T-helper 1 cell treated with Interleukin-12 subunit alpha and Interleukin-12 subunit beta and Interleukin-4 antibody, amounts not matched to agents 30 ng/mL and 1 ng/mL, for 36 hours (primary cell): ENCODE measurements at regions not wholly inside any gene's neighbourhood (a gene's known extent, or its start where the extent isn't known, plus 50 kb on each side); places are given as distances from the start of the nearest gene placed in this dataset.
"Not testable (repeated sequence)": the region's sequence is repeated elsewhere in the genome, so short reads cannot be mapped to it uniquely, and the experiment has no call there.

Experiments
- intact Hi-C: fragments of 100-400 bp; cut with micrococcal nuclease; formaldehyde crosslinking; loops from one replicate; pipeline ENCODE4 v1.15.1; 2024

DNA sequence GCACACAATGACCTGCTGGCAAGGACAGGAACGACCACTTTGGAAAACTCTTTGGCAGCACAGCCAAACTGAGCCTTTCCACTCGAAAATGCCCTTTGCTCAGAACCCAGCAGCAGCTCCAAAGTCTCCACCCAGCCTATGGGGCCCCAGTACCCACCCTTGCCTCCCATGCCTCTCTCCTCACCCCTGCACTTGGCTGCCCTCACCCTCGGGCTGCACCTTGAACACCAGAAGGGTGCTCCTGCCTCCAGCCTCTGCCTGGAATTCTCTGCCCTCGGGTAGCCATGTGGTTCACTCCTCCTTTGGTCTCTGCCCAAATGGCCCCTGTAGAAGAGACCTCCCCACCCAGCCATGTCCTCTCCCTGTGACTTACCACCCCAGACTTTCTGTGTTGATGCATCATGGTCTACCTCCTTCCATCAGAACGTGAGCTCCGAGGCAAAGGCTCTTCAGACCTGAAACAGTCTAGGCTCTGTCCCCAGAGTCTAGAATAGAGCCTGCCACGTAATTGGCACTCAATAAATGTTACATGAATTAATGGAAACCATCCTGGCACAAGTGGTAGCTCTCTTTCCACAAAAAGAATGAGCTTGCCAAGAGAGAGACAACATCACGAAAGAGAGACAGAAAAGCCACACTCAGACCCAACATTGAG lies 68.5 kb upstream of the METTL9 start:
- intact Hi-C loops: not testable (repeated sequence)

- intact Hi-C loops: not testable (repeated sequence)
Measured at GRCh38 chr16:21532996-21533395, 66.4 kb upstream of the METTL9 start.

DNA sequence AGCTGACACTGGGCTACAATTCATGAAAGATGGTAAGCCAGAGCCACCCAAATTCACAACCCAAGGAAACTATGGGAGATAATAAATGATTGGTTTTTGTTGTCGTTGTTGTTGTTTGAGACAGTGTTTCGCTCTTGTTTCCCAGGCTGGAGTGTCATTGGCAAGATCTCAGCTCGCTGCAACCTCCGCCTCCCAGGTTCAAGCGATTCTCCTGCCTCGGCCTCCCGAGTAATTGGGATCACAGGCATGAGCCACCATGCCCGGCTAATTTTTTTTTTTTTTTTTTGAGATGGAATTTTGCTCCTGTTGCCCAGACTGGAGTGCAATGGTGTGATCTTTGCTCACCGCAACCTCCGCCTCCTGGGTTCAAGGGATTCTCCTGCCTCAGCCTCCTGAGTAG lies 65.9 kb upstream of the METTL9 start:
- intact Hi-C loops: not testable (repeated sequence)

DNA sequence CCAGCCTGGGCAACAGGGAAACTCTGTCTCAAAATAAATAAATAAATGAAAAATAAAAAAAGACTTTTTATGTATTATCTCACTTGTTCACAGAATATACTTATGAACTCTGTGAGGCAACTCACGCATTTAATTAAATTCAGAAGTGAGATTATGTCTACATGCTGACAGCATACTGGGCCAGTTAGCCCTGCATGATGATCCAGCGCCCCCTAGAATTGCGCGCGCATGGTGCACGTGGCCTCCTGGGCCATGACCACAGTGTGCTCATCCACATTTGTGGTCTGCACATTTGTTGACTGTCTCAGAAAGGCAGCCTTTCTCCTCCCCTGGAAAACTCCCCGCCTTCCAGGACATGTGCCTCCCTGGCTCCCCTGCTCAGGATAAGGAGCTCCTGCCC lies 64.8 kb upstream of the METTL9 start:
- intact Hi-C loops: not testable (repeated sequence)

DNA sequence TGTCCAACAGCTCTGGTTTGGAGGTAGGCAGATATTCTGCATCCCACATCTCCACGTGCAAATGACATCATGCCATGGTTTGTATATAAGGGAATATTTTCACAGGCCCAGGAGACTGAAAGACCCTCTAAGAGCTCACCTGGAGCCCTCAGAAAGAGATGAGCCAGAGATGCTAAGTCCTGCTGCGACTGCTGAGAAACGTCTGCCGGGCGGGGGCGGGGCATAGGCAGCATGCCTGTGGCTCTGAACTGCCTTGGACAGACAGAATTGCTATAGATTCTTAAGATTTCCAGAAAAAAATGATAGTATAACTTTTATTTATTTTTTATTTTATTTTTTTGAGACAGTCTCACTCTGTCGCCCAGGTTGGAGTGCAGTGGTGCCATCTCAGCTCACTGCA lies 64.2 kb upstream of the METTL9 start:
- intact Hi-C loops: not testable (repeated sequence)

DNA sequence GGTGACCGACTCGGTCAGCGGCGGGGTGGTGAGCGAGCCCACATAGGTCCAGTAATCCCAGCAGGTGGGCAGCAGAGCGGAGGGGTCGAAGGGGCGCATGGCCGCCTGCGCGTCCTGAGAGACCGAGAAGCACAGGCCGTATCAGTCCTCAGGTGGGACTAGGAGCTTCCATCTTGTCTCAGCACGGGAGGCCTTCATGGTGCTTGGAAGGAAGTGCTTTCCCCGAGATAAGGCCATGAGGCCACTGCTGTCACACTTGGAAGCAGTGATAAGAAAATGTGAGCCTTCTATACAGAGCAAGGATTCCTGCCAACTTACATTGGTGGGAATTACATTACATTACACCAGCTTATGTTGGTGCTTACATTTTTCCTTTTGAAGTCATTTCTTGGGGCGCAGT lies 62.6 kb upstream of the METTL9 start:
- intact Hi-C loops: not testable (repeated sequence)

GRCh38 chr16:21537598-21537997 lies 61.8 kb upstream of the METTL9 start:
- intact Hi-C loops: not testable (repeated sequence)

GRCh38 chr16:21539107-21539618 lies 60.2 kb upstream of the METTL9 start:
- intact Hi-C loops: not testable (repeated sequence)

DNA sequence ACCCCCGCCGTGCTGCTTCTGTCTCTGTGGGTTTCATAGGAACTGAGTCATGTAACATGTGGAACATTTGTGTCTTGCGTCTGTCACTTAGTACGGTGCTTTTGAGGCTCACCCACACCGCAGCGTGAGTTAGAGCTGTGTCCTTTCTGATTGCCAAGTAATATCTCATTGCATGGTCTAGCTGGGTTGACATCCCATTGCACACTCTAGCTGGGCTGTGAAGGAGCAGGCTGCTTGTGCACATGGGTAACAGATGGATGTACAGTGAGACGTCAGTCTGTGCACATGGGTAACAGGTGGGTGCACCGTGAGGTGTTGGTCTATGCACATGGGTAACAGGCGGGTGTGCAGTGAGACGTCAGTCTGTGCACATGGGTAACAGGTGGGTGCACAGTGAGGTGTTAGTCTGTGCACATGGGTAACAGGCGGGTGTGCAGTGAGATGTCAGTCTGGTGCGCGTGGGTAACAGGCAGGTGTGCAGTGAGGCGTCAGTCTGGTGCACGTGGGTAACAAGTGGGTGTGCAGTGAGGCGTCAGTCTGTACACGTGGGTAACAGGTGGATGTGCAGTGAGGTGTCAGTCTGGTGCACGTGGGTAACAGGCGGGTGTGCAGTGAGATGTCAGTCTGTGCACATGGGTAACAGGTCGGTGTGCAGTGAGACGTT lies 58.5 kb upstream of the METTL9 start:
- intact Hi-C loops: loop anchor here (2.0 kb wide), 1 partner anchor 22 kb away; no protein-coding TSS in a partner anchor

DNA sequence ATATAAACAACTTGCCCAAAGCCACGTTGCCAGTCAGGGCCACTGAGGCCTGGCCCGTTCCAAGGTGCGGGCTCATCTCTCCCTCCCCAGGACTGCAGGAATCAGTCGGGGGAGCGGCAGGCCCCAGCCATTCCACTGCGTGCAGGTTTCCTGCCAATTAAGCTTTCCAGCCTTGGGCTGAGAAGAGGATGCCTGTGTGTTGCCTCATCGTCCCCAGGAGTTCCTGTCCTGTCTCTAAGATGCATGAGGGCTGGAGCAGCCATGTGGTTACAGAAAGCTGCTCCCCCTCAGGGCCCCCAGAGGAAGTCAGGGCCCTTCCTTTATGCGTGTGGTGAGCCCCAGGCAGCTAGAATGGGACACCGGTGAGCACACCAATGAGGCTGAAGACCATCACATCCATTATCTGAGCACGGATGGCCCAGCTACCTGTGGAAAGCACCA lies 57.7 kb upstream of the METTL9 start:
- intact Hi-C loops: loop anchor here (2.0 kb wide), 1 partner anchor 23 kb away; no protein-coding TSS in a partner anchor

DNA sequence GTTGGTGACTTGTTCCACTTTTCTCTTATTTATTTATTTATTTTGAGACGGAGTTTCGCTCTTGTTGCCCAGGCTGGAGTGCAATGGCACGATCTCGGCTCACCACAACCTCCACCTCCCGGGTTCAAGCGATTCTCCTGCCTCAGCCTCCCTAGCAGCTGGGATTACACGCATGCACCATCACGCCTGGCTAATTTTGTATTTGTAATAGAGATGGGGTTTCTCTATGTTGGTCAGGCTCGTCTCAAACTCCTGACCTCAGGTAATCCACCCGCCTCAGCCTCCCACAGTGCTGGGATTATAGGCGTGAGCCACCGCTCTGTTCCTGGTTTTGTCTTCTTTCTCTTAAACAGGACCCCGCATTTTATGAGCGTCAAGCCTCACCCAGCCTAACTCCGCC lies 57.3 kb upstream of the METTL9 start:
- intact Hi-C loops: not testable (repeated sequence)

GRCh38 chr16:21542491-21543124 lies 56.8 kb upstream of the METTL9 start:
- intact Hi-C loops: not testable (repeated sequence)

- intact Hi-C loops: not testable (repeated sequence)
Measured at GRCh38 chr16:21543151-21543836, 56.1 kb upstream of the METTL9 start.

- intact Hi-C loops: not testable (repeated sequence)
Measured at GRCh38 chr16:21545664-21546326, 53.6 kb upstream of the METTL9 start.

- intact Hi-C loops: not testable (repeated sequence)
Measured at GRCh38 chr16:21549396-21549795, 50.0 kb upstream of the METTL9 start.
